GM20000 (cell line): ENCODE measurements at regions not wholly inside any gene's neighbourhood (a gene's known extent, or its start where the extent isn't known, plus 50 kb on each side); places are given as distances from the start of the nearest gene placed in this dataset.

Experiments used
- DNase-seq: peaks from one replicate; pipeline ENCODE4 v3.0.0; 2012; ENCODE audit warnings: low spot score
- CTCF ChIP-seq: IDR thresholded peaks from 2 replicates; pipeline ENCODE4 v1.5.1; 2012; ENCODE audit warnings: mild to moderate bottlenecking, control low read depth; ENCODE audit errors: extremely low read depth, missing control alignments

- TF ChIP-seq CTCF, result no peak
- DNase-seq, result no peak
These were observed 104.5 kb downstream of the CYP26A1 start for GRCh38 chr10:93178226-93178625.

GRCh38 chr10:93180482-93180931 lies 106.8 kb downstream of the CYP26A1 start:
- DNase-seq, result no peak
- TF ChIP-seq CTCF, result no peak

- TF ChIP-seq CTCF, result no peak
- DNase-seq, result no peak
These were observed 107.8 kb downstream of the CYP26A1 start for GRCh38 chr10:93181271-93182048.

GRCh38 chr10:93182049-93182327 lies 108.3 kb downstream of the CYP26A1 start:
- no peak for TF ChIP-seq CTCF
- DNase-seq, result no peak

GRCh38 chr10:93182790-93183189 lies 109.1 kb downstream of the CYP26A1 start:
- no peak for DNase-seq
- TF ChIP-seq CTCF, result no peak

GRCh38 chr10:93186653-93187052 lies 113.0 kb downstream of the CYP26A1 start:
- DNase-seq, result no peak
- no peak for TF ChIP-seq CTCF

- no peak for DNase-seq
- no peak for TF ChIP-seq CTCF
These were observed 116.3 kb downstream of the CYP26A1 start for GRCh38 chr10:93189944-93190343.
